Kidney (tissue), 13 donors: ENCODE measurements at regions not wholly inside any gene's neighbourhood (a gene's known extent, or its start where the extent isn't known, plus 50 kb on each side); places are given as distances from the start of the nearest gene placed in this dataset.

Experiments used
- DNase-seq, 5 donors: peaks; one replicate each; pipeline ENCODE4 v3.0.0-alpha.2; 2013 to 2020
- FAIRE-seq: peaks from 2 replicates; lab custom pipeline; 2012; peaks lifted over from hg19 to GRCh38; lab: Jason Lieb, UNC
- H3K27ac ChIP-seq, 2 donors: one replicate each; pipeline ENCODE4 v1.7.0; 2013; ENCODE audit warnings: low read depth in 2 of 2, low read length in 2 of 2, inconsistent platforms in 1 of 2
- H3K27me3 ChIP-seq: one replicate; pipeline ENCODE4 v1.7.1; 2013; ENCODE audit warnings: low read length, inconsistent platforms; ENCODE audit not compliant: control insufficient read depth, insufficient read depth
- H3K36me3 ChIP-seq, 3 donors: one replicate each; pipeline versions ENCODE4 v1.7.0 to v1.7.1; 2013; ENCODE audit warnings: low read length in 3 of 3, control low read depth in 1 of 3, inconsistent platforms in 1 of 3; ENCODE audit not compliant: insufficient read depth in 3 of 3, control insufficient read depth in 2 of 3
- H3K4me1 ChIP-seq, 3 donors: one replicate each; pipeline versions ENCODE4 v1.7.0 to v1.7.1; 2013; ENCODE audit warnings: low read length in 3 of 3, inconsistent platforms in 1 of 3, low read depth in 1 of 3; ENCODE audit not compliant: control insufficient read depth in 2 of 3, insufficient read depth in 2 of 3
- H3K4me3 ChIP-seq, 3 donors: one replicate each; pipeline versions ENCODE4 v1.7.0 to v1.8.1; 2013; ENCODE audit warnings: low read length in 3 of 3, control low read depth in 1 of 3, inconsistent platforms in 1 of 3
- H3K9ac ChIP-seq, 3 donors: one replicate each; pipeline versions ENCODE4 v1.7.0 to v1.7.1; 2013; ENCODE audit warnings: low read length in 3 of 3, control low read depth in 1 of 3, inconsistent platforms in 1 of 3
- H3K9me3 ChIP-seq, 3 donors: one replicate each; pipeline versions ENCODE4 v1.7.0 to v1.7.1; 2013; ENCODE audit warnings: low read length in 3 of 3, control low read depth in 1 of 3, inconsistent platforms in 1 of 3; ENCODE audit not compliant: control insufficient read depth in 2 of 3, insufficient read depth in 1 of 3
- CTCF ChIP-seq: IDR thresholded peaks from 3 replicates; pipeline ENCODE4 v1.5.1; 2012; ENCODE audit warnings: mild to moderate bottlenecking, moderate library complexity, borderline replicate concordance; ENCODE audit not compliant: insufficient read depth; ENCODE audit errors: extremely low read depth
- intact Hi-C: fragments of 100-400 bp; cut with DNase I; formaldehyde crosslinking; loops from one replicate; pipeline ENCODE4 v1.11.1; 2022
- donor health status: control.
- donor health status: control.
- donor health status: control.
- donor health status: control.
- donor health status: control.
- donor health status: DM: yes; HTN: yes; CAD: no.
- donor health status: Normal renal cell carcinoma (clear cell type).

DNA sequence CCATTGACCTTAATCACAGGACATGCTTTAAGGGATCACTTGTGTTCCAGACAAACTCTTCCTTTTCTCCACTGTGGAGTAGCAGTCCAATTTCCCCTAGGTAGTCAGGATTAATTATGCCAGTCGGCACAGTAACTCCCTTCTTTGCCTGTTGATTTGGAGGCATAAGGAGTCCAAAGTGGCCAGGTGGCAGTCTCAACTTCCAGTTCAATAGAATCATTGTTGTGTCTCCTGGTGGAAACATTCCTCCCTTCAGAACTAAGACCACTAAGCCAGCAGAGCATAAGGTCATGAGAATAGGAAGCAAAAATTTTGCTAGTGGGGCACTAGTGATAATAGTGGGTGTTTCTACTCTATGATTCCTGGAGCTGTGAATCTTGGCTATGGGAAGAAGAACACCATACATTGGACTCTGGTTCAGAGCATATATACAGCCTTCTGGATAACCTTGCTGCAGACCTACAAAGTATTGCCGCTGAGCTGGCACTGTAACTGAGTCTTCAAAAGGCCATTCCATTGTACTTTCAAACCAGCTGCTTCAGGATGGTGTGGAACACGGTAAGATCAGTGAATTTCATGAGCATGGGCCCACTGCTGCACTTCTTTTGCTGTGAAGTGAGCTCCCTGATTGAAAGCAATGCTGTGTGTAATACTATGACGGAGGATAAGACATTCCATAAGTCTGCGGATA, 147.3 kb upstream of the MAX start:
- Histone ChIP-seq H3K27me3 (no peaks in the 10 kb centered on the region), H3K27ac (no peak overlapping the region), H3K4me1 (no peaks in the 10 kb centered on the region), H3K4me3 (no peak overlapping the region), H3K36me3 (no peaks in the 10 kb centered on the region), H3K9ac (no peak overlapping the region), H3K9me3 (no peaks in the 10 kb centered on the region)
- intact Hi-C loops, result no loop called here
- DNase-seq (no peak), FAIRE-seq (no peak)
- TF ChIP-seq CTCF, result no peak

DNA sequence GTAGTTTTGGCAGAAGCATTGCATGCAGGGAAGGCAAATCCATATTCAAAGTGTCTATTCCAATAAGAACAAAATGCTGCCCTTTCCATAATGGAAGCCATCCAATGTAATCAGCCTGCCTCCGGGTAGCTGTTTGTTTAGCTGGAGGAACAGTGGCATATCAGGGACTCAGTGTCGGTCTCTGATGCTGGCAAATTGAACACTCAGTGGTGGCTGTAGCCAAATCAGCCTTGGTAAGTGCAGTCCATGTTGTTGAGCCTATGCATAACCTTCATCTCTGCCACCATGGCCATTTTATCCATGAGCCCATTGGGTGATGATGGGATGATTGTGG, 147.8 kb upstream of the MAX start:
- Histone ChIP-seq H3K4me3 (no peak overlapping the region), H3K36me3 (no peaks in the 10 kb centered on the region), H3K9ac (no peak overlapping the region), H3K27me3 (no peaks in the 10 kb centered on the region), H3K27ac (no peak overlapping the region), H3K4me1 (no peaks in the 10 kb centered on the region), H3K9me3 (no peaks in the 10 kb centered on the region)
- TF ChIP-seq CTCF, result no peak
- no peak for DNase-seq
- no peak for FAIRE-seq
- intact Hi-C loops, result no loop called here

DNA sequence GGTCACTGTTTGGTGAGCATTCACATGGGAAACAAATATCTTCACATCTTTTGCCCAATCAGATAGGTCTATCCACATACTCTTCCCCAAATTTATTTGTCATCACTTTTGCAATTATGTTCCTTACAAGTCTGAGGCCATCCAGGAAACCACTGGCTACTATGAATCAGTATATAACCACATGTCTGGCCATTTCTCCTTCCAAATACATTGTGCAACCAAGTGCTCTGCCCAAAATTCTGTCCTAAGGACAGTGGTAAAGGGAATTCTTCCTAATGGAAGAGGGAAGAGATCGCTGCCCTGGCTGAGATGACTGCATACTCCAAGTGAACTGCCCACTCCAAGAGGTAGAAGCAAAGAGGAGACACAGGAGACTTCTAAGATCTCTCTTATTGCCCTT, 148.9 kb upstream of the MAX start:
- FAIRE-seq, result no peak

More for the DNA sequence above, 148.9 kb upstream of the MAX start:
- H3K27ac ChIP-seq, result no peak overlapping the region
- H3K27me3 ChIP-seq, result no peaks in the 10 kb centered on the region
- intact Hi-C loops, result no loop called here
- H3K36me3 ChIP-seq, result no peaks in the 10 kb centered on the region
- H3K9me3 ChIP-seq, result no peaks in the 10 kb centered on the region
- H3K4me1 ChIP-seq, result no peaks in the 10 kb centered on the region
- no peak for DNase-seq
- H3K9ac ChIP-seq, result no peak overlapping the region
- no peak for TF ChIP-seq CTCF
- H3K4me3 ChIP-seq, result no peak overlapping the region
